ENCODE measurements at regions not wholly inside any gene's neighbourhood (a gene's known extent, or its start where the extent isn't known, plus 50 kb on each side); places are given as distances from the start of the nearest gene placed in this dataset.

- dilution Hi-C loops (cut with MboI; ENCODE audit: extremely low pct_ligation_motif_present, low sequenced_read_pairs) = no loop called here
- Histone ChIP-seq H3K27me3 (ENCODE audit: control insufficient read depth, extremely low read depth, insufficient read depth, low read length) (no peaks in the 10 kb centered on the region), H3K27ac (ENCODE audit: control insufficient read depth, insufficient read depth, low read length) (no peak overlapping the region), H4K20me1 (ENCODE audit: control insufficient read depth, extremely low read depth, insufficient read depth, low read length) (no peaks in the 10 kb centered on the region), H3K4me3 (ENCODE audit: control insufficient read depth in 2 of 3, extremely low read depth in 1 of 3, insufficient read depth in 2 of 3, low read depth in 1 of 3, low read length in 3 of 3) (no peak overlapping the region), H3K9ac (ENCODE audit: control insufficient read depth, extremely low read depth, insufficient read depth, low read length) (no peak overlapping the region), H3K9me3 (ENCODE audit: control insufficient read depth, low read depth, low read length) (peaks cover 6% of the 10 kb centered on the region), H3K36me3 (ENCODE audit: control insufficient read depth in 2 of 2, extremely low read depth in 1 of 2, insufficient read depth in 2 of 2, low read length in 2 of 2) (no peaks in the 10 kb centered on the region), H3K4me1 (ENCODE audit: control insufficient read depth, extremely low read depth, insufficient read depth, low read length) (no peaks in the 10 kb centered on the region), H2AFZ (ENCODE audit: control insufficient read depth, low read length) (no peak overlapping the region), H3K9me1 (ENCODE audit: control insufficient read depth, extremely low read depth, insufficient read depth, low read length) (no peaks in the 10 kb centered on the region), H3K79me2 (ENCODE audit: control insufficient read depth, insufficient read depth, low read length) (no peaks in the 10 kb centered on the region), H3K4me2 (ENCODE audit: control insufficient read depth, extremely low read depth, insufficient read depth, low read depth, low read length) (no peak overlapping the region)
- DNase-seq (ENCODE audit: low read depth, low spot score) (no peak), FAIRE-seq (no peak)
- TF ChIP-seq EZH2 (IDR thresholded peaks at IDR 0.05; ENCODE audit: low read length) (no peak), CTCF (optimal IDR thresholded peaks at IDR 0.05 in 1 of 3, IDR thresholded peaks at IDR 0.05 in 1 of 3, conservative IDR thresholded peaks at IDR 0.05 in 1 of 3; ENCODE audit: extremely low read depth in 1 of 3, insufficient read depth in 2 of 3, low read length in 3 of 3) (no peak)
Measured at GRCh38 chr4:4766564-4766963, 92.9 kb upstream of the MSX1 start.

GRCh38 chr4:4765811-4766210 is 93.7 kb upstream of the MSX1 start:
- Histone ChIP-seq H3K79me2 (ENCODE audit: control insufficient read depth, insufficient read depth, low read length) (no peaks in the 10 kb centered on the region), H3K27me3 (ENCODE audit: control insufficient read depth, extremely low read depth, insufficient read depth, low read length) (no peaks in the 10 kb centered on the region), H3K36me3 (ENCODE audit: control insufficient read depth in 2 of 2, extremely low read depth in 1 of 2, insufficient read depth in 2 of 2, low read length in 2 of 2) (no peaks in the 10 kb centered on the region), H2AFZ (ENCODE audit: control insufficient read depth, low read length) (no peak overlapping the region), H3K4me2 (ENCODE audit: control insufficient read depth, extremely low read depth, insufficient read depth, low read depth, low read length) (no peak overlapping the region), H4K20me1 (ENCODE audit: control insufficient read depth, extremely low read depth, insufficient read depth, low read length) (no peaks in the 10 kb centered on the region), H3K9ac (ENCODE audit: control insufficient read depth, extremely low read depth, insufficient read depth, low read length) (no peak overlapping the region), H3K27ac (ENCODE audit: control insufficient read depth, insufficient read depth, low read length) (no peak overlapping the region), H3K9me3 (ENCODE audit: control insufficient read depth, low read depth, low read length) (peaks cover 6% of the 10 kb centered on the region), H3K4me3 (ENCODE audit: control insufficient read depth in 2 of 3, extremely low read depth in 1 of 3, insufficient read depth in 2 of 3, low read depth in 1 of 3, low read length in 3 of 3) (no peak overlapping the region), H3K4me1 (ENCODE audit: control insufficient read depth, extremely low read depth, insufficient read depth, low read length) (no peaks in the 10 kb centered on the region), H3K9me1 (ENCODE audit: control insufficient read depth, extremely low read depth, insufficient read depth, low read length) (no peaks in the 10 kb centered on the region)
- dilution Hi-C loops (cut with MboI; ENCODE audit: extremely low pct_ligation_motif_present, low sequenced_read_pairs) = no loop called here
- no peak for TF ChIP-seq CTCF (optimal IDR thresholded peaks at IDR 0.05 in 1 of 3, IDR thresholded peaks at IDR 0.05 in 1 of 3, conservative IDR thresholded peaks at IDR 0.05 in 1 of 3; ENCODE audit: extremely low read depth in 1 of 3, insufficient read depth in 2 of 3, low read length in 3 of 3)
- TF ChIP-seq EZH2 (IDR thresholded peaks at IDR 0.05; ENCODE audit: low read length) = no peak
- no peak for FAIRE-seq
- no peak for DNase-seq (ENCODE audit: low read depth, low spot score)
